Activated T-cell treated with anti-CD3 and anti-CD28 coated beads, Interleukin-2, amount 50 U/mL, for 4 hours (primary cell): ENCODE measurements at regions not wholly inside any gene's neighbourhood (a gene's known extent, or its start where the extent isn't known, plus 50 kb on each side); places are given as distances from the start of the nearest gene placed in this dataset.

Experiments
- ATAC-seq, 2 donors: fragments of 200-7000 bp; cut with Tn5 transposase; one replicate each; pipeline ENCODE4 v1.10.0; 2021
- DNase-seq: peaks from one replicate; pipeline ENCODE4 v3.0.0-alpha.2; 2020
- H3K27me3 Mint-ChIP-seq: one replicate; pipeline ENCODE4 v1.8.0; 2021; ENCODE audit warnings: low read depth, mixed read lengths
- H3K36me3 Mint-ChIP-seq: one replicate; pipeline ENCODE4 v1.8.0; 2022; ENCODE audit warnings: mixed read lengths; ENCODE audit not compliant: insufficient read depth
- H3K4me1 Mint-ChIP-seq: one replicate; pipeline ENCODE4 v1.8.0; 2021; ENCODE audit warnings: low read depth, mixed read lengths
- H3K4me3 Mint-ChIP-seq: one replicate; pipeline ENCODE4 v1.8.0; 2021; ENCODE audit warnings: mild to moderate bottlenecking, moderate library complexity, mixed read lengths
- H3K9me3 Mint-ChIP-seq: one replicate; pipeline ENCODE4 v1.8.0; 2021; ENCODE audit warnings: mixed read lengths

DNA sequence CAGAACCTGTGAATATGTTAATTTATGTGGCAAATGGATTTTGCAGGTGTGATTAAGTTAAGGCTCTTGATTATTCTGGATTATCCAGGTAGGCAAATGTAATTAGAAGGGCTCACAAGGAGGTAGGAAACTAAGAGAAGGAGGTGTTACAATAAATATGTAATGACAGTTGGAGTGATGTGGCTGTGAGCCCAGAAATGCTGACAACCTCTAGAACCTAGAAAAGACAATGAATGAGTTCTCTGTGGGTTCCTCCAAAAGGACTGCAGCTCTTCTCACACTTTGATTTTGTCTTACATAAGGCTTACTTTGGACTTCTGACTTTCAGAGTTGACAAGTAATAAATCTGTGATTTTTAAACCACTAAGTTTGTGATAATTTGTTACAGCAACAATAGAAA, 406.6 kb upstream of the EPHA7 start:
- peaks cover 3% of the 10 kb centered on the region for H3K9me3 Mint-ChIP-seq
- no peak for DNase-seq
- H3K36me3 Mint-ChIP-seq: no peaks in the 10 kb centered on the region
- H3K4me3 Mint-ChIP-seq: no peak overlapping the region
- H3K4me1 Mint-ChIP-seq: no peaks in the 10 kb centered on the region
- ATAC-seq: no peak
- H3K27me3 Mint-ChIP-seq: no peaks in the 10 kb centered on the region

DNA sequence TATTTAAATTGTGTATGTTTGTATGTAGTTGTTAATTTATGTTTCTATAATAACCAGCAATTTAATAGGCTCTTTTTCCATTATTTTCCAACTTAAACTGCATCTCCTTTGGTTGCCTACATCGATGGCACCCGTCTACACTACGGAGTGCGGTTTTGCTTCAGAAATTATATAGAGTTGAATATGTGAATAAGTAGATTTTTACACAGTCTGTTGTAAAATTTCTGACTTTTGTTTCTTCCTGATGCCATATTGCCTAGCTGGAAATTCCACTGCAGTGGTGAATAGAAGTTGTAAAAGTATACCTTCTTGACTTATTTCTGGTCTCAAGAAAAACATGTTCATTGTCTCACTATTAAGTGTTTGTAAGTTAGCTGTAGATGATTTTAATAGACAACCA, 404.1 kb upstream of the EPHA7 start:
- H3K4me1 Mint-ChIP-seq: no peaks in the 10 kb centered on the region
- H3K4me3 Mint-ChIP-seq: no peak overlapping the region
- no peak for ATAC-seq
- no peaks in the 10 kb centered on the region for H3K36me3 Mint-ChIP-seq
- DNase-seq: no peak
- peaks cover 6% of the 10 kb centered on the region for H3K9me3 Mint-ChIP-seq
- H3K27me3 Mint-ChIP-seq: no peaks in the 10 kb centered on the region

DNA sequence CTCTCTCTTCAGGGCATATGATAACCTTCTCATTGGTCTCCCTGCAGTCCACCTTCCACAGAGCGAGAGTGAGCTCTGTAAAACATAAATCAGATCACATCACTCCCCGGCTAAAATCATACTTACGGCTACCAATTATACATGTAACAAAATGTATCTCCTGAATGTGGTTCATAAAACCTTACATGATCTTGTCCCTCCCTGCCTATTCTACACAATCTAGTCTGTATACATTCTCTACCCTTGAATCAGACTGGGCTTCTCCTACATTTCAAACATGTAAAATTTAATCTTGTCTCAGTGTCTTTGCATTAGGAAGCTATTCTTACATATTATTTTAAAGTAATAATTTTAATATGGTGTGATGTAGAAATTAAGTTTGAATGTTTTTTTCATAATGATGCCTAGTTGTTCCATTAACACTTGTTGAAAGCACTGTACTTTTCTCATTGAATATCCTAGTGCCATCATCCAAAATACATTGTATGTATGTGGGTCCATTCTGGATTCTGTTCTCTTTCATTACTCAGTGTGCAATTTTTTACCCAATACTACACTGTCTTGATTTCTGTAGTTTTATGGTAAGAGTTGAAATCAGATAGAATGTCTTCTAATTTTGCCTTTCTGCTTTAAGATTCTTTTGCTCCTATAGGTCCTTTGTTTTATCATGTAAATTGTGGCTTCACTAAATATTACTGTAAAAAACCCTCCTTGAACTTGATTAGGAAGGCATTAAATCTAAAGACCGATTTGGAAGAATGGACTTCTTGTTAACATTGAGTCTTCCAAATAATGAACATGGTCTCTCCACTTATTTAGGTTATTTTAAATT, 403.3 kb upstream of the EPHA7 start:
- no peak for DNase-seq
- no peak for ATAC-seq
- H3K9me3 Mint-ChIP-seq: peaks cover 6% of the 10 kb centered on the region
- H3K4me1 Mint-ChIP-seq: no peaks in the 10 kb centered on the region
- H3K27me3 Mint-ChIP-seq: no peaks in the 10 kb centered on the region
- no peaks in the 10 kb centered on the region for H3K36me3 Mint-ChIP-seq
- H3K4me3 Mint-ChIP-seq: no peak overlapping the region

DNA sequence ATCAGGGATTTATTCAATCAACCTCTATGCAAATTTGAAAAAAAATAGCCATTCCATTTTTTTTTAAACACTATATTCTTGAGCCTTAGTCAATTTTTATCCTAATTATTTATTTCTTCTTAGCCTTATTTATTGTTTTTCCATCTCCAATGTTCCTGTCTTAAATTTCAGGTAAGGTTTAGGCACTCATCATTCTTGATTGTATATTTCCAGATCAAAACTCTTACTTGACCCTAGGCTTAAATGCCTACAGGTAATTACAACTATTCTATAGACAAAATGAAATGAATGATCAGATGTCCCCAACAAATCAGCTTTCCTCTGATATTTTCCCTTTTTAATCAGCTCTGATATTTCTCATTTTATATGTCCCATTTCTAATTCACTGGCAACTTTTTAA, 402.6 kb upstream of the EPHA7 start:
- Mint-ChIP-seq H3K9me3 (peaks cover 6% of the 10 kb centered on the region), H3K36me3 (no peaks in the 10 kb centered on the region), H3K27me3 (no peaks in the 10 kb centered on the region), H3K4me3 (no peak overlapping the region), H3K4me1 (no peaks in the 10 kb centered on the region)
- DNase-seq (no peak), ATAC-seq (no peak)

DNA sequence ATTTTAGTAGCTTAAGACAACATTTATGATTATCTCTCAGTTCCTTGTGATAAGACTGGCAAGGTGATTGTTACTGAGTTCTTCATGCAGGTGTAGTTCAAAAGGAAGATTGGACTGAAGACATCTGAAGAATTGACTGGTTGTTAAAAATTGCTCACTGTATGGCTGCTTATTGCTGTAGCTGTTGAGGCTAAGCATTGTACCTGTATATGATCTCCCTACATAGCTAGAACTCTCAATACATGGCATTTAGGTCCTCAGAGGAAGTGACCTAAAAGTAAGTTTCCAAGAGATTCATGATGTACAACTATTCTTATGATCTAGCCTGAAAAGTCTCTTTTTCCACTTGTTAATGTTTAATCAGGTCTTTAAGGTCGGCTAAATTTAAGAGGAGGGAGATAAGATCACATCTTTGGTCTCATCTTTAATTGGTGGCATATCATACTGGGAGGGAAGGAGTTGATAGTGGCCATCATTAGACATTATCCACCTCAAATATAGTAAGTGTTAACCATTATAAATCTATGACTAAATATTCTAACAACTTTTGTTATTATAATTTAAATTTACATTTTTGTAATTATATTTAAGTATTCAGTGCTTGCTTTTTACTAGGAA, 401.2 kb upstream of the EPHA7 start:
- Mint-ChIP-seq H3K4me1 (no peaks in the 10 kb centered on the region), H3K4me3 (no peak overlapping the region)

DNA sequence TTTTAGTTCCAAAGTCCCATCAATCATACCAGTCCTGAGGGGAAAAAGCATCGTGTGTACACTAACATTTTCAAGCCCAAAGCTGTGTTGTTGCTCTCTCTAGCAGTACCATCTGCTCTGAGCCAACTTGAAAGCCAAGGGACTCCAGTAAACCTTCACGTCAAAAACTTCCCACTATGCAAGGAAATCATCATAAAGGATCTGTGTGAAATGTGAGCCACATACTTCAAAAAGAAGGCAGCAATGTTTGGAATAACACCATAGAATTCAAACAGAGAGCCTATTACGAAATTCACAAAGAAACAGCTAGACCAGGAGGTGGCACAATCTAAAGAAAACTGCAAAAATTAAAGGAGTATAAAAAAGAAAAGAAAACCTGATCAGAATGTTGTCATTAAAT, 399.8 kb upstream of the EPHA7 start:
- H3K4me3 Mint-ChIP-seq: no peak overlapping the region
- H3K4me1 Mint-ChIP-seq: no peaks in the 10 kb centered on the region
- H3K9me3 Mint-ChIP-seq: peaks cover 6% of the 10 kb centered on the region
- ATAC-seq: no peak
- no peaks in the 10 kb centered on the region for H3K36me3 Mint-ChIP-seq
- no peaks in the 10 kb centered on the region for H3K27me3 Mint-ChIP-seq
- no peak for DNase-seq

More for the DNA sequence above, 401.2 kb upstream of the EPHA7 start:
- no peak for DNase-seq
- no peaks in the 10 kb centered on the region for H3K27me3 Mint-ChIP-seq
- peaks cover 6% of the 10 kb centered on the region for H3K9me3 Mint-ChIP-seq
- ATAC-seq: no peak
- H3K36me3 Mint-ChIP-seq: no peaks in the 10 kb centered on the region

DNA sequence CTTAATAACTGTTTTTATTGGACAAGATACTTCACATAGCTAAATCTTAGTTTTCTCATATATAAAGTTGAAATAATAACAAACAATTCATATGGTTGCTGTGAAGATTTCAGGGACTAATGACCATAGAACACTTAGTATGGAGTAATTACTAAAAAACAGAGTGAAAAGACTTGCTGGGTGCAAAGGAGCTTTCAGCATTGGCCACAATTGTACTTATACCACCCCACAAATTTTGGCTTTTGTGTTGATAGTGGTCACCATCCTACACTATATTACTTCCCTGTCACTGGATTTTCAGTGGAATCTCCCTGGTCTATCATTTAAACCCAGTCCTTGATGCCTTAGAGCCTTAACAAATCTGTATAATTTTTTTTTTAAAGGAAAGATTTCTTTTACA, 398.6 kb upstream of the EPHA7 start:
- DNase-seq: no peak
- no peak for ATAC-seq
- H3K4me1 Mint-ChIP-seq: no peaks in the 10 kb centered on the region
- no peak overlapping the region for H3K4me3 Mint-ChIP-seq
- no peaks in the 10 kb centered on the region for H3K27me3 Mint-ChIP-seq
- peaks cover 4% of the 10 kb centered on the region for H3K9me3 Mint-ChIP-seq
- H3K36me3 Mint-ChIP-seq: no peaks in the 10 kb centered on the region

DNA sequence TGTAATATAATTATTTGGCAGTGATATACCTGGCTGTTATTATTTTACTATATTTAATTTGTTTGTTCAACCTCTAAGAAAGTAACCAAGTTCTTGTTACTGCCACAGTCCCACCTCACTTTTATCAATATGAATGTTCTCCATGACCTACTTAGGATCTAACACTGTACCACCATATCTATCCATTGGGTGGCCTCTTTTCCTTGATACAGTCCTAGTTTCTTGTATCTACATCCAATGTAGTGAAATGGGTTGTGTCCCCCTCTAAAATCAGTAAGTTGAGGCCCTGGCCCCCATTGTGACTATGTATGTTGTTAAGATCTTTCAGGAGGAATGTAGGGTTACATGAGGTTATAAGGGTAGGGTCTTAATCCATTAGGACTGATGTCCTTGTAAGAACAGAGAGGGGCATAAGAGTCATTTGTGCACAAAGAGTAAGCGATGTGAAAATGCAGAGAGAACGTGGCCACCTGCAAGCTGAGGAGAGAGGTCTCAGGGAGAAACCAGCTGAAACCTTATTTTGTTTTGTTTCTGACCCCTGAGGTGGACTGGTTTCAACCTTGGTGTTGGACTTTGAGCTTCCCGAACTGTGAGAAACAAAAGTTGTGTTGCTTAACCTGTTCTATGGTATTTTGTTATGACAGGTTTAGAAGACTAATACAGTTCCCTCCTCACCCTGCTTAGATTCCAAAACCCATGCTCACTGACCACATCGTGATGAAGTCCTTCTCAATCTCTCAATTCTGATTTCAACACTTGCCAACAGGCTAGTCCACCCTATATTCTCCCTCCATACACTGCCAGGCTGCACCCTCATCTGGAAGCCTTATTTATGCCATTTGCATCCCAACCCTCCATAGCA, 387.3 kb upstream of the EPHA7 start:
- Mint-ChIP-seq H3K4me3 (no peak overlapping the region), H3K4me1 (no peaks in the 10 kb centered on the region), H3K36me3 (no peaks in the 10 kb centered on the region), H3K9me3 (peaks cover 11% of the 10 kb centered on the region), H3K27me3 (no peaks in the 10 kb centered on the region)
- DNase-seq: no peak
- no peak for ATAC-seq

DNA sequence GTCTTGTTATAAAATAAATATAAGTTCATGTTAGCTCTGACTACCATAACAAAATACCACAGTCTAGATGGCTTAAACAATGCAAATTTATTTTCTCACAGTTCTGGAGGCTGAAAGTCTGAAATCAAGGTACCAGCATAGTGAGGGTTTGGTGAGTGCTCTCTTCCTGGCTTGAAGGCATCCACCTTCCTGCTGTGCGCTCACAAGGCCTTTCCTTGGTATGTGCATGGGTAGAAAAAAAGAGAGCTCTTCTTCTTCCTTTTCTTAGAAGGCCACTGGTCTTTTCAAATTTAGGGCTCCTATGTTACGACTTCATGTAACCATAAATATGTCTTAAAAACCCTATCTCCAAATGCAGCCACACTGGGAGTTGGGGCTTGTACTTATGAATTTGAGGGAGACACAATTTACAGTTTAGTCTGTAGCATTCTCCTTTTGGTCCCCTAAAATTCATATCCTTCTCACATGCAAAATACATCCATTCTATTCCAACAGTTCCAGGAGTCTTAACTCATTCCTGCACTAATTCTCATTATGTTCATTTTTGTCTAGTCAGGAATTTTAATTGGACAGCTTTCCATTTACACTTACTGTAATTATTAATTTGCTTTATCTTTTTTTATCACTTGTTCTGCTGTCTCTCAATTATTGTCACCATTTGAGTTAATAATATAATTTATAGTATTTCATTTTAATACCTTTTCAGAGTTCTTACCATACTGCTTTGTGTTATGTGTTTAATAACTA, 381.9 kb upstream of the EPHA7 start:
- DNase-seq (no peak), ATAC-seq (no peak)
- H3K27me3 Mint-ChIP-seq: no peaks in the 10 kb centered on the region
- no peaks in the 10 kb centered on the region for H3K36me3 Mint-ChIP-seq
- no peaks in the 10 kb centered on the region for H3K4me1 Mint-ChIP-seq
- H3K9me3 Mint-ChIP-seq: peaks cover 6% of the 10 kb centered on the region
- no peak overlapping the region for H3K4me3 Mint-ChIP-seq

DNA sequence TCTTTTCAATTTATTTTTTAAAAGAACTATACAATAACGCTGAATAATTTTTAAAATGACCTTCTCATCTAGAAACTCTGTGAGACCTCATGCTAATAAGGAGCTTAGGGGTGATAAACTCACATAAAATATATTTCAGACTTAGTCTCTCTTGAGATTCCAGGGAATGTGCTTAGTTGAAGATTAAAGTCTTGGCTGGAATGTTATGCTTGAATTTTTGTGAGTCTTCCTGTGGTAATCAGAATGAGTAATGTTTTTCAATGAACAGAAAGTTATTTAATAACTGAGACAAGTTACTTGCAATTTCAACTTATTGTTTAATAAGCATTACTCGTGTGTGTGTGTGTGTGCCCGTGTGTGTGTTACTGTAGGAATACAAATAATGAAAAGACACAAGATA, 379.9 kb upstream of the EPHA7 start:
- DNase-seq (no peak), ATAC-seq (no peak)
- H3K4me1 Mint-ChIP-seq: no peaks in the 10 kb centered on the region
- no peak overlapping the region for H3K4me3 Mint-ChIP-seq
- H3K27me3 Mint-ChIP-seq: no peaks in the 10 kb centered on the region
- peaks cover 4% of the 10 kb centered on the region for H3K9me3 Mint-ChIP-seq
- H3K36me3 Mint-ChIP-seq: no peaks in the 10 kb centered on the region

DNA sequence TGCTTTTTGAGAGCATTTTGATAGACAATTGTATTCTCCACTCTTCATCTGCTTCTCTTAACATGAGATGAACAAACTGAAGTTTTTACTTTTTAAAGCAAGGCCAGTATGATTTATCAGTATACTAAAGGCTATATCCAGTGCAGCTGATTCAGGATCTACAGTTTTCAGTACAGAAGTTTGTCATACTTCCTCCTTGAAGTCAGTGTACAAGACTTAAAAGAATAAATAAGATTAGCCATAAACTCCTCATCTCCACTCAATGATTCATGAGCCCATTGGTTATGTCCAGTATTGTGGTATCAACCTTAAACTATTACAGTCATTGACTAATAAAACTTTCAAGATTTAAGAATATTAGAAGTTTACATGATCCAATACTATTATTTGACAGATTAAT, 374.8 kb upstream of the EPHA7 start:
- Mint-ChIP-seq H3K27me3 (no peaks in the 10 kb centered on the region), H3K4me3 (no peak overlapping the region), H3K9me3 (peaks cover 3% of the 10 kb centered on the region), H3K4me1 (no peaks in the 10 kb centered on the region), H3K36me3 (no peaks in the 10 kb centered on the region)
- no peak for DNase-seq
- no peak for ATAC-seq

DNA sequence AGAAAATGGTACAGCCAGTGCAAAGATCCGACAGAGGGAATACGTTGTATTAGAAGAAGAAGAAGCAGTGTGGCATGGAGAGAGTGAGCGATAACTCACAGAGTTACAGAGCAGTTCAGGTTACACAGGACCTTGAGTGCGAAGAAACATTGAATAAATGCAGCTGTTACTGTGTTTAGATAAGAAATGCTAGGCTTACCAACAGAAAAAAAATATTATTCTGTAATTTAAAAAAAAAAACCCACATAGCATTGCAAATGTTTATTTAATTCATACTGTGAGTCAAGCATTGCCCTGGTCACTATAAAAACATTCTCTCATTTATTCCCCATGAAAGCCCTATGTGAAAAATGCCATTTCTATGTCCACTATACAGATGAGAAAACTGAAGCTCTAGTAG, 373.4 kb upstream of the EPHA7 start:
- Mint-ChIP-seq H3K4me3 (no peak overlapping the region), H3K9me3 (peaks cover under 1% of the 10 kb centered on the region), H3K27me3 (no peaks in the 10 kb centered on the region), H3K4me1 (no peaks in the 10 kb centered on the region), H3K36me3 (no peaks in the 10 kb centered on the region)
- DNase-seq: no peak
- no peak for ATAC-seq

DNA sequence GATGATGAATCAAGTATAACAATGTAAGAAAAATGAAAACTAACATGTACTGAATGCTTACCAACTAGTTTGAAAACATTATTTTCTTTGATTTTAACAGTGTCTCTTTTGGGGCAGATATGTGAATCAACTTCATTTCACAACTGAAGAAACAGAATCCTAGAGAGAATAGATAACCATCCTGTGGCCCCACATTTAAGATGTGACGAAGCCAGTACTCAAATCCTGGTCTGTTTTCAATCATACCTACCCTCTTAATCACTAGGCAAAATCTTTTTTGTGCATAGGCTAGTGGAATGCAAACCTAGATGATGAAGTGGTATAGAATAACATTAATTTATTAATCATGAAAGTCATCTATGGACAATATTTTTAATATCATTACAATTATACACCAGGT, 371.6 kb upstream of the EPHA7 start:
- ATAC-seq: no peak
- H3K4me3 Mint-ChIP-seq: no peak overlapping the region
- peaks cover 3% of the 10 kb centered on the region for H3K9me3 Mint-ChIP-seq
- no peak for DNase-seq
- H3K36me3 Mint-ChIP-seq: no peaks in the 10 kb centered on the region
- H3K4me1 Mint-ChIP-seq: no peaks in the 10 kb centered on the region
- no peaks in the 10 kb centered on the region for H3K27me3 Mint-ChIP-seq

DNA sequence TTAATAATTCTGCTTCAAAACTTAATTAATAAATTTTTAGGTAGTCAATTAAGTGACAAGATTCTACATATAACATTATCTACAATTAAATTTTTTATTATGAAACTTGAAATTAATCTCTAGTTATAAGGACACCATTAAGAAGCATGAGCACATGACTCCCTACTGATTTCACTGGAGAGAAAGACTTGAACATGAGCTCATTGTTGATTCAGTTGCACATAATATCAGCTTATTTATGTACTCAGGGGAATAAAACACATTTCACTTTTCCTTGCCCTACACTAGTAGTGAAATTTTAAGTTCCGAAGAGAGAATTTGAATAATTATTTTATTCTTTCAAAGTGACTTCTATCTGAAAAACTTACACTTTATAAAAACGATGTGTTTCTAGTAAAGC, 370.2 kb upstream of the EPHA7 start:
- DNase-seq: no peak
- Mint-ChIP-seq H3K27me3 (no peaks in the 10 kb centered on the region), H3K4me3 (no peak overlapping the region), H3K36me3 (no peaks in the 10 kb centered on the region), H3K9me3 (peaks cover 3% of the 10 kb centered on the region), H3K4me1 (no peaks in the 10 kb centered on the region)
- no peak for ATAC-seq
